ENCODE measurements at regions not wholly inside any gene's neighbourhood (a gene's known extent, or its start where the extent isn't known, plus 50 kb on each side); places are given as distances from the start of the nearest gene placed in this dataset.

GRCh38 chr6:156601152-156602065 is 175.8 kb upstream of the ARID1B start:
- Histone ChIP-seq H3K4me3 (ENCODE audit: low read depth, low read length) (no peak overlapping the region), H3K36me3 (ENCODE audit: control insufficient read depth, insufficient read depth, low read length) (no peaks in the 10 kb centered on the region), H3K27me3 (ENCODE audit: control insufficient read depth, insufficient read depth, low read length) (no peaks in the 10 kb centered on the region)
- TF ChIP-seq CTCF (IDR thresholded peaks at IDR 0.05; ENCODE audit: insufficient read depth, low read length, poor library complexity, severe bottlenecking), result no peak
- DNase-seq (ENCODE audit: low read depth), result no peak

- Histone ChIP-seq H3K27me3 (ENCODE audit: control insufficient read depth, insufficient read depth, low read length) (no peaks in the 10 kb centered on the region), H3K4me3 (ENCODE audit: low read depth, low read length) (no peak overlapping the region), H3K36me3 (ENCODE audit: control insufficient read depth, insufficient read depth, low read length) (no peaks in the 10 kb centered on the region)
- TF ChIP-seq CTCF (IDR thresholded peaks at IDR 0.05; ENCODE audit: insufficient read depth, low read length, poor library complexity, severe bottlenecking), result no peak
- no peak for DNase-seq (ENCODE audit: low read depth)
These were observed 176.5 kb upstream of the ARID1B start for GRCh38 chr6:156600678-156601077.

- no peak for TF ChIP-seq CTCF (IDR thresholded peaks at IDR 0.05; ENCODE audit: insufficient read depth, low read length, poor library complexity, severe bottlenecking)
- H3K4me3 ChIP-seq (ENCODE audit: low read depth, low read length), result no peak overlapping the region
- no peak for DNase-seq (ENCODE audit: low read depth)
- H3K36me3 ChIP-seq (ENCODE audit: control insufficient read depth, insufficient read depth, low read length), result no peaks in the 10 kb centered on the region
- no peaks in the 10 kb centered on the region for H3K27me3 ChIP-seq (ENCODE audit: control insufficient read depth, insufficient read depth, low read length)
These were observed 177.1 kb upstream of the ARID1B start for GRCh38 chr6:156599978-156600590.

- TF ChIP-seq CTCF (IDR thresholded peaks at IDR 0.05; ENCODE audit: insufficient read depth, low read length, poor library complexity, severe bottlenecking), result no peak
- no peaks in the 10 kb centered on the region for H3K27me3 ChIP-seq (ENCODE audit: control insufficient read depth, insufficient read depth, low read length)
- no peak for DNase-seq (ENCODE audit: low read depth)
- no peak overlapping the region for H3K4me3 ChIP-seq (ENCODE audit: low read depth, low read length)
- no peaks in the 10 kb centered on the region for H3K36me3 ChIP-seq (ENCODE audit: control insufficient read depth, insufficient read depth, low read length)
These were observed 177.8 kb upstream of the ARID1B start for GRCh38 chr6:156599366-156599765.

GRCh38 chr6:156598855-156599180 is 178.4 kb upstream of the ARID1B start:
- H3K27me3 ChIP-seq (ENCODE audit: control insufficient read depth, insufficient read depth, low read length), result no peaks in the 10 kb centered on the region
- no peak for DNase-seq (ENCODE audit: low read depth)
- no peaks in the 10 kb centered on the region for H3K36me3 ChIP-seq (ENCODE audit: control insufficient read depth, insufficient read depth, low read length)
- no peak for TF ChIP-seq CTCF (IDR thresholded peaks at IDR 0.05; ENCODE audit: insufficient read depth, low read length, poor library complexity, severe bottlenecking)
- H3K4me3 ChIP-seq (ENCODE audit: low read depth, low read length), result no peak overlapping the region
